GM12892 (cell line): ENCODE measurements at regions not wholly inside any gene's neighbourhood (a gene's known extent, or its start where the extent isn't known, plus 50 kb on each side); places are given as distances from the start of the nearest gene placed in this dataset.

Experiments used
- POLR2A ChIP-seq: IDR thresholded peaks from 2 replicates; pipeline ENCODE4 v1.6.1; 2011; ENCODE audit warnings: low read depth, low read length, control low read depth
- POLR2AphosphoS5 ChIP-seq: IDR thresholded peaks from 2 replicates; pipeline ENCODE4 v1.6.1; 2011; ENCODE audit warnings: low read depth, low read length, control low read depth

GRCh38 chr9:78599926-78600325 lies 303.0 kb downstream of the PSAT1 start:
- TF ChIP-seq POLR2AphosphoS5 (no peak), POLR2A (no peak)
